LoVo (cell line): ENCODE measurements at regions not wholly inside any gene's neighbourhood (a gene's known extent, or its start where the extent isn't known, plus 50 kb on each side); places are given as distances from the start of the nearest gene placed in this dataset.

Experiments
- DNase-seq: peaks from one replicate; pipeline ENCODE4 v3.0.0-alpha.2; 2016; ENCODE audit warnings: low spot score

- DNase-seq: no peak
Observed at GRCh38 chr6:28737750-28738395, 185.9 kb downstream of the TRIM27 start.

GRCh38 chr6:28738396-28738765, 185.4 kb downstream of the TRIM27 start:
- DNase-seq: no peak

GRCh38 chr6:28741363-28741762, 182.4 kb downstream of the TRIM27 start:
- no peak for DNase-seq

GRCh38 chr6:28742668-28743270, 181.0 kb downstream of the TRIM27 start:
- DNase-seq: peak; percentile 73

- DNase-seq: no peak
Observed at GRCh38 chr6:28743271-28743789, 180.5 kb downstream of the TRIM27 start.

GRCh38 chr6:28747083-28747630, 176.6 kb downstream of the TRIM27 start:
- no peak for DNase-seq

- peak; percentile 85 for DNase-seq
Observed at GRCh38 chr6:28747631-28748157, 176.1 kb downstream of the TRIM27 start.

- DNase-seq: no peak
Observed at GRCh38 chr6:28748192-28748591, 175.6 kb downstream of the TRIM27 start.

GRCh38 chr6:28750926-28751458, 172.8 kb downstream of the TRIM27 start:
- no peak for DNase-seq

- no peak for DNase-seq
Observed at GRCh38 chr6:28751514-28751913, 172.3 kb downstream of the TRIM27 start.

GRCh38 chr6:28751963-28752350, 171.8 kb downstream of the TRIM27 start:
- DNase-seq: no peak

- DNase-seq: no peak
Observed at GRCh38 chr6:28757429-28758045, 166.2 kb downstream of the TRIM27 start.

- peak; percentile 65 for DNase-seq
Observed at GRCh38 chr6:28758046-28758817, 165.6 kb downstream of the TRIM27 start.

GRCh38 chr6:28758818-28759235, 165.0 kb downstream of the TRIM27 start:
- no peak for DNase-seq

GRCh38 chr6:28764014-28764723, 159.6 kb downstream of the TRIM27 start:
- no peak for DNase-seq

GRCh38 chr6:28764761-28765282, 159.0 kb downstream of the TRIM27 start:
- DNase-seq: no peak

- DNase-seq: no peak
Observed at GRCh38 chr6:28765978-28766351, 157.8 kb downstream of the TRIM27 start.

GRCh38 chr6:28766426-28766825, 157.4 kb downstream of the TRIM27 start:
- DNase-seq: no peak

- DNase-seq: no peak
Observed at GRCh38 chr6:28767133-28767532, 156.7 kb downstream of the TRIM27 start.

- DNase-seq: no peak
Observed at GRCh38 chr6:28767691-28768090, 156.1 kb downstream of the TRIM27 start.
